ENCODE measurements at regions not wholly inside any gene's neighbourhood (a gene's known extent, or its start where the extent isn't known, plus 50 kb on each side); places are given as distances from the start of the nearest gene placed in this dataset.

DNA sequence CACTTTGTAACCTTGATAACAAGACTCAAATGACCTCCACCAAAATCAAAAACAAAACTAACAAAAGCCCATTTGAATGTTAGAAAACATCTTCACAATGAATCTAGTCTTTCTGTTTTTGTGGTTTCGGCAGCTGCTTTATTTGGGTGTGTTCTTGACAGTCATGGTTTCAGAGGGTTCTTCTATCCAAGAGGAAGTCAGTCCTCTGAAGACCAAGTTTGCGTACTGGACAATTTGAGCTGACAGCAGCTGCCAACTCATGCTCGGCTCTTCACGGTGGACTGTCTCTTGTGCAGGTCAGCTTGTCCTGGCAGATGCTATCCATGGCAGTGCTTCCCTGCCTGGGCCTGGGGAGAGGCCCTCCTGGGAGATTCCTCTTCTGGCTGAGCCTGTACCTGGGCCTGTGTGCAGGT is 91.0 kb downstream of the TMEM17 start:
- TF ChIP-seq, protein P1, sequence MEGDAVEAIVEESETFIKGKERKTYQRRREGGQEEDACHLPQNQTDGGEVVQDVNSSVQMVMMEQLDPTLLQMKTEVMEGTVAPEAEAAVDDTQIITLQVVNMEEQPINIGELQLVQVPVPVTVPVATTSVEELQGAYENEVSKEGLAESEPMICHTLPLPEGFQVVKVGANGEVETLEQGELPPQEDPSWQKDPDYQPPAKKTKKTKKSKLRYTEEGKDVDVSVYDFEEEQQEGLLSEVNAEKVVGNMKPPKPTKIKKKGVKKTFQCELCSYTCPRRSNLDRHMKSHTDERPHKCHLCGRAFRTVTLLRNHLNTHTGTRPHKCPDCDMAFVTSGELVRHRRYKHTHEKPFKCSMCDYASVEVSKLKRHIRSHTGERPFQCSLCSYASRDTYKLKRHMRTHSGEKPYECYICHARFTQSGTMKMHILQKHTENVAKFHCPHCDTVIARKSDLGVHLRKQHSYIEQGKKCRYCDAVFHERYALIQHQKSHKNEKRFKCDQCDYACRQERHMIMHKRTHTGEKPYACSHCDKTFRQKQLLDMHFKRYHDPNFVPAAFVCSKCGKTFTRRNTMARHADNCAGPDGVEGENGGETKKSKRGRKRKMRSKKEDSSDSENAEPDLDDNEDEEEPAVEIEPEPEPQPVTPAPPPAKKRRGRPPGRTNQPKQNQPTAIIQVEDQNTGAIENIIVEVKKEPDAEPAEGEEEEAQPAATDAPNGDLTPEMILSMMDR (conservative IDR thresholded peaks at IDR 0.05), result no peak
- no peak for TF ChIP-seq EZH2 (IDR thresholded peaks at IDR 0.05; ENCODE audit: low read depth)

Measured in PC-9 (cell line).